Memory B cell (primary cell): ENCODE measurements at regions not wholly inside any gene's neighbourhood (a gene's known extent, or its start where the extent isn't known, plus 50 kb on each side); places are given as distances from the start of the nearest gene placed in this dataset.

Source experiments
- ATAC-seq: fragments of 150-1000 bp; cut with Tn5 transposase; 2 replicates; pipeline ENCODE4 v1.10.0; 2021; ENCODE audit warnings: low read depth, mild to moderate bottlenecking, moderate library complexity
- DNase-seq, 2 donors: peaks; one replicate each; pipeline ENCODE4 v3.0.0; 2022; ENCODE audit warnings: low spot score in 2 of 2
- H3K27ac Mint-ChIP-seq: one replicate; pipeline ENCODE4 v1.8.0; 2022; ENCODE audit warnings: mild to moderate bottlenecking, moderate library complexity, mixed read lengths
- H3K27me3 Mint-ChIP-seq: one replicate; pipeline ENCODE4 v1.8.0; 2022; ENCODE audit warnings: mixed read lengths
- H3K36me3 Mint-ChIP-seq: one replicate; pipeline ENCODE4 v1.8.0; 2022; ENCODE audit warnings: mild to moderate bottlenecking, mixed read lengths
- H3K4me1 Mint-ChIP-seq: one replicate; pipeline ENCODE4 v1.8.0; 2022; ENCODE audit warnings: mixed read lengths
- H3K4me3 Mint-ChIP-seq: one replicate; pipeline ENCODE4 v1.8.0; 2022; ENCODE audit warnings: mild to moderate bottlenecking, moderate library complexity, mixed read lengths
- H3K9me3 Mint-ChIP-seq: one replicate; pipeline ENCODE4 v1.8.0; 2022; ENCODE audit warnings: mixed read lengths

DNA sequence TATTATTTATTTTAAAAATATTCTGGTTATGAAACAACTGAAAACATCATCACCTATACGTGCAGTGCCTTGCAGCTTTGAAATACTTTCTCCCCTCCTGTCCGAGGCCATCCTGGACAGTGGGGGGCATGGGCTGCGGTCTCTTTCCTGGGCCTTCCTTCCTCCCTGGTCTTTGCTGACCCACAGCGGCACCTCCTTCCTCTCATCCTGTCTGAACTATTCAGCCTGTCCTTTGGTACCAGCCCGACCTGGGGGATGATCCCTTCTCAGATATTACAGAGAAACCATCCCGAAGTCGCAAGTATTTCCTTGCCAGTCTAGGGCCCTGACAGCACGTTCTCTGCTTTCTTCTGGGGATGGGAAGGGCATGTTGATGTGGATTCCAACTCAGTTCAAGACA lies 736.6 kb upstream of the HS6ST1 start:
- Mint-ChIP-seq H3K27ac (no peak overlapping the region), H3K36me3 (no peaks in the 10 kb centered on the region), H3K9me3 (no peaks in the 10 kb centered on the region), H3K4me3 (no peak overlapping the region), H3K4me1 (no peaks in the 10 kb centered on the region), H3K27me3 (peaks cover 4% of the 10 kb centered on the region)
- no peak for ATAC-seq
- no peak for DNase-seq

DNA sequence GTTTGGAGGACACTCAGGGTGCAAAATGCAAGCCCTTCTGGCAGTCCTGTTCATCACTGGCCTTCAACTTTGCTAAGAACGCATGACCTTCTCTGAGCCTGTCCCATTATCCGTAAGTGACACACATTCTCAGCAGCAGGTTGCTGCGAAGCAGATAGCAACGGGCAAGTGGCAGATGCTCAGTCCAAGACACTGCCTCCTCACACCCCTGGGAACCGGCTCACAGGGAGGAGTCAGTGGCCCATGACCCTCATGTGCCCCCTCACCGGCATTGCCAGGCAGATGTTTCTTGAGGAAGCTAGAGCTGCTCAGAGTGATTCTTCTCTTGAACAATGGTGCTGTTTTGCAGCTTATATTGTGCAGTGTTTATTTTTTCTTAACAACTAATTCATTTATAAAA lies 737.2 kb upstream of the HS6ST1 start:
- ATAC-seq (no peak), DNase-seq (no peak)
- Mint-ChIP-seq H3K4me3 (no peak overlapping the region), H3K9me3 (no peaks in the 10 kb centered on the region), H3K27ac (no peak overlapping the region), H3K4me1 (no peaks in the 10 kb centered on the region), H3K27me3 (peaks cover 4% of the 10 kb centered on the region), H3K36me3 (no peaks in the 10 kb centered on the region)

- no peak overlapping the region for H3K27ac Mint-ChIP-seq
- DNase-seq = no peak
Observed at GRCh38 chr2:129056309-129056958, 737.8 kb upstream of the HS6ST1 start.

DNA sequence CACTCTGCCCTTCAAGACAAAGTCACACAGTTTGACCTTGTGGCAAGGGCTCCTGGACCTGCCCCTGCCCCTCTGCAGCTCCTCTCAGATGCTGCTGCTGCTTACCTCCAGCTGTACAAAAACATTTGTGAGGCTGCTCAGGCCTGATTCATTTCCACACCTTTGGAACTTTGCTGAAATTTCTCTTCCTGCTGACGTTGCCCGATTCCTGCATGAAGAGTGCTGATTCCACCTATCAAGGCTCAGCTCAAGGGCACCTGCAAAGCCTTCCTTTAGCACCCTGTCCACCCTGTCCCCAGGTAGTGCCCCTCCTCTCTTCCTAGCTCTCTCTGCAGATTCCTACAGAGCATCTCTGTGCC lies 738.3 kb upstream of the HS6ST1 start:
- Mint-ChIP-seq H3K4me1 (no peaks in the 10 kb centered on the region), H3K4me3 (no peak overlapping the region), H3K9me3 (no peaks in the 10 kb centered on the region), H3K27ac (no peak overlapping the region), H3K36me3 (no peaks in the 10 kb centered on the region), H3K27me3 (peaks cover 2% of the 10 kb centered on the region)
- DNase-seq (no peak), ATAC-seq (no peak)

More at GRCh38 chr2:129056309-129056958, 737.8 kb upstream of the HS6ST1 start:
- H3K27me3 Mint-ChIP-seq = peaks cover 3% of the 10 kb centered on the region
- H3K9me3 Mint-ChIP-seq = no peaks in the 10 kb centered on the region
- H3K4me3 Mint-ChIP-seq = no peak overlapping the region
- no peaks in the 10 kb centered on the region for H3K4me1 Mint-ChIP-seq
- ATAC-seq = no peak
- H3K36me3 Mint-ChIP-seq = no peaks in the 10 kb centered on the region

DNA sequence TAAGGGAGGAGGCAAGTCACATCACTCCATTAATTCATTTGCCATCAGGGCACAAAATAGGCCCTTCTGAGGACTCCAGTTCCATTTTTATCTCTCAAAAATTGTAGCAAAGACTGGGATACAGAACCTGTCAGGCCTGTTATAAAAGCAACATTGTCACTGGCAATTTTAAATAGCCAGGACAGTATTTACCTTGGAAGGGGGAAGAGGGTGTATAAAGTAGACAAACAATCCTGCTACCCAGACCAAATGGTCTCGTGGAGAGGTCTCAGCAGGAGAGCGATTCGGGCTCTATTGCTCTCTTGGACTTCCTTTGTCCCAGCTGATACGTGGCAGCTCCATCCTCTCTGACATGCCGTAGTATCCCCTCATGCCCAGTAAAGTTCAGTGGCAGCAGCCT lies 740.3 kb upstream of the HS6ST1 start:
- Mint-ChIP-seq H3K4me1 (no peaks in the 10 kb centered on the region), H3K36me3 (no peaks in the 10 kb centered on the region), H3K27ac (no peak overlapping the region), H3K4me3 (no peak overlapping the region), H3K9me3 (no peaks in the 10 kb centered on the region), H3K27me3 (peaks cover 2% of the 10 kb centered on the region)
- ATAC-seq = no peak
- DNase-seq = no peak

- Mint-ChIP-seq H3K9me3 (no peaks in the 10 kb centered on the region), H3K4me3 (no peak overlapping the region), H3K27me3 (peaks cover 2% of the 10 kb centered on the region), H3K4me1 (no peaks in the 10 kb centered on the region), H3K36me3 (no peaks in the 10 kb centered on the region), H3K27ac (no peak overlapping the region)
- ATAC-seq (no peak), DNase-seq (no peak)
Observed at GRCh38 chr2:129059476-129059875, 740.8 kb upstream of the HS6ST1 start.

DNA sequence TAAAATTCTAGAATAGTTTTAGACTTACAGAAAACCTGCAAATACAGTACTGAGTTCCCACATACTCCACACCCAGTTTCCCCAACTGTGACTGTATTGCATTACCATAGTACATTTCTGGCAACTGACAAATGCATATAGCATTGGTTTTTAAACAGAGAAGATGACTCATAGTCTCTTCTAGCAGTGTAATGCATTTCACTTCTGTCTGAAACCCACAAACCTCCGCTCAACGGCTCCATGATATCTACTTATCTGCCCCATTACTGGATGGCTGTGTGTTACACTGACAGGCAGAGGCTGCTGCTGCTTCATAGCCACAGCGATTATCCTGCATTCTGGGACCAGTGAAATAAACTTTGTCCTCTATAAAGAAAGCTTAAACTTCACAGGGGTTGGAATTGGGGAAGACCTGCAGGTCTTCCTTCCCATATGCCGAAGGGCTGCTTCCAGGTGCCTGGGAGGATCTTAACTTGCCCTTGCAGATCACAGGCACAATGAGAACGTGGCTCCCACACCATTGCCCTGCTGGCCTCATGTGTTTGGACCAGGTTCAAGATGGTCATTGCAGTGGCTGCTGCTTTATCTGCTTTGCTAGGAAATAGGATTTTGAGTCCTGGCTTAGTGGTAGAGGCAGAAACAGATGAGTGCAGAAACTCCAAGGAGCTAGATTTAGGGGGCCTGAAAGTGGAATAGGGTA lies 742.6 kb upstream of the HS6ST1 start:
- no peak overlapping the region for H3K27ac Mint-ChIP-seq
- DNase-seq (no peak), ATAC-seq (no peak)
- H3K4me3 Mint-ChIP-seq = no peak overlapping the region
- H3K27me3 Mint-ChIP-seq = peaks cover 2% of the 10 kb centered on the region
- no peaks in the 10 kb centered on the region for H3K36me3 Mint-ChIP-seq
- no peaks in the 10 kb centered on the region for H3K4me1 Mint-ChIP-seq
- H3K9me3 Mint-ChIP-seq = no peaks in the 10 kb centered on the region

DNA sequence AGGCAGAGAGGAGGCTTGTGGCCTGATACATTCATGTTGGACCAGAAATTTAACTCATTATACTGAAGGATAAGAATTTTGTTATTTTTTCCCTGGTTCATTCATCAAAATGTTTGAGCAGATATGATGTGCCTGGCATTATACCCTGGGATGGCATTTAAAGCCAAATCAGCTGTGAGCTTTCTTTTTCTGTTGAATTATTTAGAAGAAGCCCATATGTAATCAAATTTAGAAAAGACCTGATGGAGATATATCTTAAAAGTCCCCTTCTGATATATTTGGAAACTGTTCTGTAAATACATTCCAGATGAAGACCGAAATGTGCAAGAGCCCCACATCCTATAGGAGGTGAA lies 743.1 kb upstream of the HS6ST1 start:
- ATAC-seq (no peak), DNase-seq (no peak)
- no peak overlapping the region for H3K4me3 Mint-ChIP-seq
- no peaks in the 10 kb centered on the region for H3K36me3 Mint-ChIP-seq
- H3K27me3 Mint-ChIP-seq = peaks cover 2% of the 10 kb centered on the region
- no peaks in the 10 kb centered on the region for H3K4me1 Mint-ChIP-seq
- H3K27ac Mint-ChIP-seq = no peak overlapping the region
- H3K9me3 Mint-ChIP-seq = no peaks in the 10 kb centered on the region

DNA sequence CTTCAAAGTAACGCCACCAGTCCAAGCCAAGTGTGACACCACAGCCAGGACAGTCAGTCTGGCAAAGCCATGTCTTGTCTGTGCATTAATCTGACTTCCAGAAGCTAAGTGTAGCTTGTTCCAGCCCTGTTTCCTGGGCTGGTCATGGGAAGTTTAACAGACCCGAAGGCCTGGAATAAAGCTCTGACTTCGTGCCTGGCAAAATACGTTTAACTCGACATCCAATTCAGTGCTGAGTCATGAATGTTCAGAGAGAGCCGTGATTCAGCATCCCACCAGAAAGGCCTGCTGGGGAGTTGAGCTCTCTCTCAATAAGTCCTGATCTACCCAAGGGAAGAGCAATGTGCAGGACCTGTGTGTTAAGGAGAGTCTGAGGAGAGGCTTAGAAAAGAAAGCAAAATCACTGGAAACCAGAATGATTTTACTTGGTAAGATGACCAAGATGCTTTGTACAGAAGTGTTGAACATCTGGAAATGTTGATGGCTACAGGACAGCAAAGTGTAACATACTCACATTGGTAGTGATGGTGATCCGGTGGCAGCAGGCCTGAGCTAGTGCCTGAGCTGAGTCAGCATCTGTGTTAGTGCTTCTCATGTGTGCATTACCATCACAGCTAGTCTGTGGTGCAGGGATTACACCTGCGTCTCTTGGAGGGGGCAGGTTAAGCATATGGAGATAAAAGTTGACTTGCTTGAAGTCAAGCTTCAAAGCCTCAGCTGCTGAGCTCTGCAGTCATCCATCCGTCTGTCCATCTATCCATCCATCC lies 743.7 kb upstream of the HS6ST1 start:
- Mint-ChIP-seq H3K27ac (no peak overlapping the region), H3K36me3 (no peaks in the 10 kb centered on the region), H3K27me3 (peaks cover 2% of the 10 kb centered on the region), H3K4me1 (no peaks in the 10 kb centered on the region), H3K9me3 (no peaks in the 10 kb centered on the region), H3K4me3 (no peak overlapping the region)
- DNase-seq (no peak), ATAC-seq (no peak)

- Mint-ChIP-seq H3K9me3 (no peaks in the 10 kb centered on the region), H3K27me3 (no peaks in the 10 kb centered on the region), H3K36me3 (no peaks in the 10 kb centered on the region), H3K4me1 (no peaks in the 10 kb centered on the region), H3K4me3 (no peak overlapping the region), H3K27ac (no peak overlapping the region)
- DNase-seq (no peak), ATAC-seq (no peak)
Observed at GRCh38 chr2:129067070-129067469, 748.4 kb upstream of the HS6ST1 start.

GRCh38 chr2:129067953-129068352 lies 749.3 kb upstream of the HS6ST1 start:
- Mint-ChIP-seq H3K36me3 (no peaks in the 10 kb centered on the region), H3K9me3 (no peaks in the 10 kb centered on the region), H3K27ac (no peak overlapping the region)

DNA sequence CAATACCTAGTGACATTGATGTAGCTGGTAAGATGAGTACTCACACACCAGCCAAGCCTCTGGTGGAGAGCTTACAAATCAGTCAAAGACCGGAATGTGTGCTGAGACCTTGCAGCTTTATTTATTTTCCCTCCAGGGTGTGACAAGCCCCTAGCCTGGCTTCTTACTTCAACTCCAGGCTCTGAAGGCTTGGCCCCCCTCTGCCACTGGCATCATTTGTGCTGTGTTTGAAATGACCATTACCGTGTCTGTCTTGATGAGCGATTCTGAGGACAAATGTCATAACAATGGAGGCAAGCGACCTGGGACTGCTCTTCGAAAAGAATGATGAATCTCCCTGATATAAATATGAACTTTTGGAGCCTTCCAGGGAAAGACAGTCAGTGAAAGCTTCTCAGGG lies 749.9 kb upstream of the HS6ST1 start:
- H3K9me3 Mint-ChIP-seq = no peaks in the 10 kb centered on the region
- H3K4me3 Mint-ChIP-seq = no peak overlapping the region
- no peaks in the 10 kb centered on the region for H3K4me1 Mint-ChIP-seq
- H3K36me3 Mint-ChIP-seq = no peaks in the 10 kb centered on the region
- H3K27me3 Mint-ChIP-seq = no peaks in the 10 kb centered on the region
- ATAC-seq (no peak), DNase-seq (no peak)
- H3K27ac Mint-ChIP-seq = no peak overlapping the region

More at GRCh38 chr2:129067953-129068352, 749.3 kb upstream of the HS6ST1 start:
- Mint-ChIP-seq H3K27me3 (no peaks in the 10 kb centered on the region), H3K4me1 (no peaks in the 10 kb centered on the region), H3K4me3 (no peak overlapping the region)
- ATAC-seq (no peak), DNase-seq (no peak)

GRCh38 chr2:129069875-129070594 lies 751.4 kb upstream of the HS6ST1 start:
- DNase-seq (no peak), ATAC-seq (no peak)
- H3K36me3 Mint-ChIP-seq = no peaks in the 10 kb centered on the region
- no peaks in the 10 kb centered on the region for H3K4me1 Mint-ChIP-seq
- no peak overlapping the region for H3K4me3 Mint-ChIP-seq
- H3K9me3 Mint-ChIP-seq = no peaks in the 10 kb centered on the region
- no peaks in the 10 kb centered on the region for H3K27me3 Mint-ChIP-seq
- H3K27ac Mint-ChIP-seq = no peak overlapping the region

DNA sequence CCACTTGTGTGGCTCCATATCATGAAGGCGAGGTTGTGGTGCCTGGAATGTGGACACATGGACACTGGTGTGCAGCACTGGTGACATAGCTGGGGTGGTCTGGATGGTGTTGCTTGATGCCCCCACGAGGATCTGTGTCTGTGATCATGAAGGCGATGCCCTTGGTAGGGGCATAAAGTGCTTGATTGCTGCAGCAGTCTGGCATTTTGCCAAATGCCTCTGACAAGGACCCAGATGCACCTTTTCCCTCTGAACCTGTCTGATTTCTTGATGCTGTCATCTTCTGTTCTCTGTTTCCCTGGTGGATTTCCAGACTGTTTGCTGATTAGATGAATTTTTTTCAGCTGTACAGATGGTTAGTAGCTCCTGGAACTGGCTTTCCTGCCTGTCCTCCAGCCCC lies 752.0 kb upstream of the HS6ST1 start:
- no peak for ATAC-seq
- DNase-seq = no peak
- H3K4me1 Mint-ChIP-seq = no peaks in the 10 kb centered on the region
- H3K4me3 Mint-ChIP-seq = no peak overlapping the region
- no peaks in the 10 kb centered on the region for H3K36me3 Mint-ChIP-seq
- H3K27me3 Mint-ChIP-seq = no peaks in the 10 kb centered on the region
- no peaks in the 10 kb centered on the region for H3K9me3 Mint-ChIP-seq
- no peak overlapping the region for H3K27ac Mint-ChIP-seq
